ENCODE measurements at regions not wholly inside any gene's neighbourhood (a gene's known extent, or its start where the extent isn't known, plus 50 kb on each side); places are given as distances from the start of the nearest gene placed in this dataset.

DNA sequence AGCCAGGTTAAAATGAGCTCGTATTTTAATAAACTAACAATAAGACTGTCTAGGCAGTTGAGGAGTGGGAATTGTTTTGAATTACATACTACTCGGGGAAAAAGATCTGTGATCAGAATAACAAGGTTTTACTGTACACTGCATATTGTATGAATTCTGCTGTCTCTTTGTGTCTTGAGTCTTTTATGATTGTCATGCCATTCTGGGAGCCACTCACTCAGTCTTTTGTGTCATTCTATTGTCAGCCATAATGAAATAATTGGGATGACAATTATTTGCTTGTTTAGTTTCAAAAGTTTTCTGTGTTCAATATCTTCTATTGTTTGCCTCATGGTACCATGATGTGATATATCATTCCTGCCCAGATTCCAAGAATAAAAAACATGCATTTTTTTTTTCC lies 339.6 kb upstream of the TBL1XR1 start:
- no peak for DNase-seq (ENCODE audit: low read depth)

DNA sequence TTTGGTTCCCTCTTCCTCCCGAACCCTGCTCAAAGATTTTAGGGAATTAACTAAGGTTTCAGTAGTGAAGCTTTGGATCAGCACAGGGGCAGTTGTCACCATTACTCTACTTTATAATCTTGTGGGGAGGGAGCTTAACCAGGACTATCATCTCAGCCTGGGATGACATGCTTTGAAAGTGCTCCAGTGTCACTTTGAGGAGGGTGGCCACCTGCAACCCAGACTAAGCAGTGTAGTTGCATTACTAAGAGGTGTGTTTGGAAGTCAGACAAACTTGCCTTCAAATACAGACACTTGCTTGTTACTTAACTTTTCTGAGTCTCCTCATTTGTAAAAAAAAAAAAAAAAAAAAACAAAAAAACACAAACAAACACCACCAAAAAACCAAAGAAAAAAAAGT lies 340.3 kb upstream of the TBL1XR1 start:
- DNase-seq (ENCODE audit: low read depth), result no peak

DNA sequence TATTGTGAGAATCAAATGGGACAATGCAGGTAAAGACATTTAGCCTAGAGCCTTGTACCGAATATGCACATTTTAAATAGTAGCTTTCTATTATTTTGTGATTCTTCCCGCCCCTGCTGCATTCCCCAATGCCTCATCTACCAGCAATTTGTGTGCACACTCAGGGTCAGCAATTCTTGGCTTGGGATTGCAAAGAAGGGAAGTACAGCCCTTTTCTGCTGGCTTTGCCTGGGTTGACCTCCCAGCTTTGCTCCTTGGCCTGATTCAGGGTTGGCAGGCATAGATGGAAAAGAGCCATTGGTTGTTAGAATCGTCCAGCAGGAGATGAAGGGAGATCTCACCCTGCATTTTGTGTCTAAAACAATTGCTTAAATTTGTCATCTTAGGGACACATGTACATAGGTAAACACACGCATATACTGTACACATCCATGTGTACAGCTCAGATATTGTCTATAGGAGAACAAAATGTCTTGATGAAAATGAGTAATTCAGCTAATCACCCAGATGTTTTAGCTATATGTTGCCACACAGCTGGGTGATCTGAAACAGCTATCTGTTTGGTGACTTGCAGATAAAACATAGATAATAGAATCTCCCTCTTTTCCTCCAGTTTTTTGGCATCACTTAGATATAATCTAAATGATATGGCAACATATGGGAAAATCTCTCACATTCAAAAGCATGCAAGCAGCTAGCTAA lies 340.9 kb upstream of the TBL1XR1 start:
- no peak for DNase-seq (ENCODE audit: low read depth)

DNA sequence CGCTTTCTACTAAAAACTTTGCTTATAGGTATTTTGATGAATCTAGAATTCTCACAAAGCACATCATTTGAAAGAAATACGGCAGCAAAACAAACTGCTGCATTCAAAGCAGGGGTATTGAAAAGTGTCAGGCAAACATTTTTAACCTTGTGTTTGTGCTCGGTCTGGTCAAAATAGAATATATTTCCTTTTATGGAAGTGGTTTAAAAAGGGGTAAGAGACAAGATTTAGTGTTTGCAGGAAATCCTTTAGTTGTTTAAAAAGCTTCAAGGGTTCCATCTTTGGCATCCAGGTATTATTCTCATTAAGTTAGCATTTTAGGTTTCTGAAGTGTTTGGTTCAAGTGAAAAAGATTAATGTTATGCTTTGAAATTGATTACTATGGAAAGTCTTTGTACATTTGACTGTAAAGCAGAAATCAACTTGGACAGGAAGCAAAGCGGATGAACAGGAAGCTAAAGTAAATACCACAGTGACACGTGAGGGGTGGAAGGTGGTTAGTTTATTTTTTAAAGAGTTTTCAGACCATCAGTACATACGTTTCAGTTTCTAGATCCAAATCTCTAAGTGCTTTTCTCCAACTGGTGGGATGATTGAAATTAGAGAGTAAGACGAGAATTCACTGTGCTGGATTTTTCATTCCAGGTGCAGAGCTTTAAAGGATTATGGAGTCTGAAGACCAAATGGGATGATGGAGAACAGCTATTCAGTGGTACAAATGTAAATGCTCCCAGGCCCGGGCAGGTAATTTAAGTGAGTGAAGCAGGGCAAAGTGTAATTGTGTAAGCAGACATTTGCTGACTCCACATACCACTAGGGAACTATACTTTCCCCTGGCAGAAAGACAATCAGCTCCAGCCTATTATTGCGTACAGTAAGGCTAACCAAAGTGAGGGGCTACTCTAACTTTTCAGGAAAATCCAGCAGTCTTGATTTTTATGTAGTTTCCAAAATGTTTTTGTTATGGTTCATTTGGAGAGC lies 341.8 kb upstream of the TBL1XR1 start:
- no peak for DNase-seq (ENCODE audit: low read depth)

DNA sequence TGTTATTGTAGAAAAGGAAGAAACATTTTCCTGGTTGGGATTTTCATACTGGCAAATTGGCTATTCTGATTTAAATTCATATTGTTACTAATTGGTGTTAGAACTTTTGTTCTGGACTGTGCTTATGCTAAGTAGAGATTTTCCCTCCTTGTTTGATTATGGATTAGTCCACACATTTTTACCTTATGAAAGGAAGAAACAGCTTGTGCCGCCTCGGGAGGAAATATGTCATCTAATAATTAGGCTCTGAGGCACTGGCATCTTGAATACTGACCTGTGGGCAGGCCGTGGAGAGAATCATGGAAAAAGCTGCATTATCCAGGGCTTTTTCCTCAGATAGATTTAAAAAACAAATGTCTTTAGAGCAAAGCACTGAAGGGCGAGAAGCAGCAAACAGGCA lies 344.3 kb upstream of the TBL1XR1 start:
- DNase-seq (ENCODE audit: low read depth), result no peak

DNA sequence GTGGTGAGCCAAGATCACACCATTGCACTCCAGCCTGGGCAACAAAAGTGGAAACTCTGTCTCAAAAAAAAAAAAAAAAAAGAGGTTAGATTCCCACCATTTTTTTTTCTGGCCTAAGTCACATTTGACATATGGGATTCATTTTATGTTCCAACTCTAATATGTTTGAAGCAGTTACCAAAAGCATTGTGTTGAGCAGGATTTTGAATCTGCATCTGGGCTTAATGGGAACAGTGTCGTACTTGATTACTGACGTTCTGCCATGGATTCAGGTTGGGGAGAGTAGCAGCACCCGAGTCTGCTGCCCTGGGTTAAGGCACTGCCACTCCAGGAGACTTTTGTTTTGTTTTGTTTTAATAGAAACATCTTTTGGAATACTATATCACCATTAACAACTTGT lies 348.7 kb upstream of the TBL1XR1 start:
- DNase-seq (ENCODE audit: low read depth), result no peak

DNA sequence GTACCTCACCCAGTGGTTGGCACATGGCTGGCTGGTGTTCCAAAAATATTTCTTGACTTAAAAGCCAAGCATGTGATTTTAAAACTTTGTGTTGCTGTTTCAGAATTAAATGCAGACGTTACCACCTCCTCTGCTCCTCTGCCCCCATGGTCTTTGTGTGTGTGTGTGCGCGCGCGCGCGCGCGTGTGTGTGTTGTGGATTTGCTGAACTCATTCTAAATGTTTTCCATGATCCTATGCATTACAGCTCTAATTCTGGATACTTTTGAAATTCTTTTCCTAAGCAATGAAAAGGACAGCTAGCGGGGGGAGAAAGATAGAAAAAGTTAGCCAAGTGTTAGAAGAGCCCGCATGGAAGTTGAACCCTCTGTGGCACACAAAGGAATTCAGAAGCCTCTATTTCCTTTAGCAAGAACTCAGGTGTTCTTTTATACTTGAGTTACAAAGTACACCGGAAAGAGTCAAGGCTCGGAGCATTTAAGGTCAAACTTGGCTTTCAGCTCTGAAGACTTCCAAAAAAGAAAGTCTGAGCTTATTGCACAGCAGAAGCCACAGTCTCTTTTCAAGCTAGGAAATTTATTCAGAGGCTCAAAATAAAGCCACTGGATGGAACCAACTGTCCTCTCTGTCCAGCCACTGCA lies 350.5 kb upstream of the TBL1XR1 start:
- no peak for DNase-seq (ENCODE audit: low read depth)

DNA sequence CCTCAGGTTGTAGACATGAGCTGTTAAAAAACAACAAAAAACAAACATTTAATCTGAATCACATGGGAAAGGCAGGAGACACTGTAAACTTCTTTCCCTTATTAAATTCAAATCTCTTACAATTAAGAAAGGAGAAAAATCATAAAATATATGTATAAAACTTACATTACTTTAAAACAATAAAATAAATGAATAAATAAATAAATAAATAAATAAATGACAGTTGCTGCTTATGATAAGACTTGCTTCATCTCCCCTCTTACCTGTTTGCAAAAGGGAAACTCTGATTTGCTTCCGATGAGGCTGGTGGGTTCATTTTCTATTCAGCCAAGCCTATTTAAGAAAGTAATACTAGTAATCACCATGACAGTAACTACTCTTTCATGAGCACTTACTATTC lies 353.4 kb upstream of the TBL1XR1 start:
- no peak for DNase-seq (ENCODE audit: low read depth)

DNA sequence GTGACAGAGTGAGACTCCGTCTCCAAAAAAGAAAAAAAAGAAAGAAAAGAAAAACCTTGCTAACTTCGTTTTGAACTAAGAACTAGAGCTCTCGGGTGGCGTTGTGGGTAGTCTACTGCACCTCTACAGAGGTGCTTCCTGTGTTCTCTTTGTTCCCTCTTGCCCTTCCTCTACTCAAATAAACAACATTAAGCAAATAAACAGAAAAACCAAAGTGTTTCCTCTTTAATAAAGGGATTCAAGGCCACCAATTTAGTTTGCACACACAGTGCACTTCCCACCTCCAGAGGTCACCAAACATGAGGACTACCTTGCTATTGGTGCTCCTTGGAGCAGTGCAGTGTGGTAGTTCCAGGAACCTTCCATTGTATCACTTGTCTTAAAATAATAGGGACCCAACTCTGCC lies 354.2 kb upstream of the TBL1XR1 start:
- no peak for DNase-seq (ENCODE audit: low read depth)

DNA sequence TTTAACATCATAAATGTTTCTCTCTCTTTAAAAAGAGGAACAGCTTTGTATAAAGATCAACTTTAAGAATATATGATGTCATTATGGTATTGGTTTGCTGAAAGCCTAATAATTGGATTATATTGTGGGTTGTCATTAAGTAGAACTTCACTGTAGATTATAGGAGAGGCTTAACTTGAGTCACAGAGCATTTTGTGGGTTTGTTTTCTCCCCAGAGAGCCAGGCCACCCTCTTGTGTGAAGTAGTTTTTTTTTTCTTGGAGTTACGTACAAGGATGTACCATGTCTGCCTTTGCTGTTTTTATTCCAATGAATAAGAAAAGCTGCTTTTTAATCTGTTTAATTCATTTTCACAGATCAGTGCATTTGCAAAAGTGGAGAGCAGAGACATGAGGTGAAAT lies 354.8 kb upstream of the TBL1XR1 start:
- no peak for DNase-seq (ENCODE audit: low read depth)

DNA sequence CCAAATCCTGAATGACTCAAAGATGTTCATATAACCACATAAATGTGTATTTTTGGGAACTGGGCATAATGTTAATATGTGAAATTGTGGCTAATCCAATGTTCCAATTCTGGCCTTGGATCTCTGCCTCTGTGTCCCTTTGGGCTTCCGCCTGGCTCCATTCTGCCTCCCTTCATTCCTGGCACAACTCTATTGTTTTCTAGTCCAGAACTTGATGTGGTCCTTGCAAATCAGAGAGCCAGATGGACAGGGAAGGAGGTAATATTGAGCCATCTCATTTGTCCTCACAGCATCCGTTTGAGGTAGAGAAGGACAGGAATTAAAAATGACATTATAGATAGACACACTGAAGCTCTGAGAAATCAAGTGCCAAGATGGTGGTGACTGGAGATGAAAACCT lies 355.7 kb upstream of the TBL1XR1 start:
- DNase-seq (ENCODE audit: low read depth), result no peak

DNA sequence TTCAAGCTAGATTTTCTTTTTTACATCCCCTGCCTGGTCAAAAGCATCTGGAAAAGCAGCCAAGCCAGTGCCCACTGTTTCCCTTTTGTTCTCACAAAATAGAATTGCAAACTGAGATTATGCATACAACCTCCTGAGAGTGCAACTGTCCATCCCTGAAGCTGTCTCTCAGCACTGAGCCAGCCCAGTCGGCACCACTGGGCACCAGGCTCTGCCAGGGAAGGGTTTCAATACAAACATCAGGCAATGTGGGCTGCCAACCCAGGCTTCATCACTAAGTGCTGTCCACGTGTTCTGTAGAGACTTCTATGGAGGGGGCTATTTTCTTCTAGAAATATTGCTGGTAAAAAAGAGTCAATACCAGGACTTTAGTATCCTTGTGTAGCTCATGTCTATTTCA lies 356.3 kb upstream of the TBL1XR1 start:
- no peak for DNase-seq (ENCODE audit: low read depth)

DNA sequence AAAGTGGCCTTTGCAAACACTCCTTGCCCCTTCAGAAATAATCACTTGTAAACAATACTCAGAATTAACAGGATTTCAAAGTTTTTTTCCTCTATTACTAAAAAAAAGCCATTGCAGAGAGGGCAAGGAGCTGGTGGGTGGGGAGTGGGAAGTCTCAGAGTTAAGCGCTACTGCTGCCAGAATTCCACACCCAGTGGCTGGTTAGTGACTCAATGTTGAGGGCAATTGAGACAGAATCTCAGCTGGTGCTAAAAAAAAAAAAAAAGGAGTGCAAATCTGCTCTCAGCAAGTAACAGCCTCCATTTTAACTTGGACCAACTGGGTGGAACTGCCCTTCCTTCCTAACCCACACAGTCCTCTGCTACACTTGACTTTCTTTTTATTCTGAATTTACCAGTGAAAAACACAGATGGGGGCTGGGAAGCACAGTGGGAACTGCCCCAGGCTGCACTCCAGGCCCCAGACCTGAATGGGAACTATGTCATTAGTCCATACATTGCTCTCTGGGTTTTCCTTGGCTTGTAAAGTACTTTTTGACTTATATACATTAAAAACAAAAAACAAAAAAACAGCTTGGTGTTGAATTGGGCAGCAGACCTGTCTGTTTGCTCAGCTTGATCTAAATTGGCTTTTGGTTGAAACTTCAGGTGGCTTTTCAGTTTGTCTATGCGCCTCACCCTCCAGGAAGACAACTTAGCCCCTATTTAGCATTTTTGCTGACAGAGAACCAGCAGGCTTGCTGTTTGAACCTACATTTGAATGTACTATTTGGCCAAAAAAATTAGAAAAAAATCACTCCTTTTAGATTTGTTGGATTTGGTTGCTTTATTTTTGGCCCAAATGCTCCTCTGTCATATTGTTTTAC lies 357.8 kb upstream of the TBL1XR1 start:
- no peak for DNase-seq (ENCODE audit: low read depth)

DNA sequence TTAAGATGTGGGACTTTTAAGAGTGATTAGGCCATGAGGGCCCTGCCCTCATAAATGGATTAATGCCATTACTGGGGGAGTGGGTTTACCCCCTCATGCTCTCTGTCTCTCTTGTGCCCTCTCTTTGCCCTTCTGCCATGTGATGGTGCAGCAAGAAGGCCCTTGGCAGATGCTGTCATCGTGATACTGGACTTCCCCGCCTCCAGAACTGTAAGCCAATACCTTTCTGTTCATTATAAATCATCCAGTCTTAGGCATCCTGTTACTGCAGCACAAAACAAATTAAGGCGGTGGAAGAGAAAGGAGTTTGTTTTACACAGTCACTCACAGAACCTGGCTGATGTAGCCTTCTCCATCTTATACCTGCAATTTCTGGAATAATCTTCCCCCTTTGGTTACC lies 360.3 kb upstream of the TBL1XR1 start:
- DNase-seq (ENCODE audit: low read depth), result no peak

DNA sequence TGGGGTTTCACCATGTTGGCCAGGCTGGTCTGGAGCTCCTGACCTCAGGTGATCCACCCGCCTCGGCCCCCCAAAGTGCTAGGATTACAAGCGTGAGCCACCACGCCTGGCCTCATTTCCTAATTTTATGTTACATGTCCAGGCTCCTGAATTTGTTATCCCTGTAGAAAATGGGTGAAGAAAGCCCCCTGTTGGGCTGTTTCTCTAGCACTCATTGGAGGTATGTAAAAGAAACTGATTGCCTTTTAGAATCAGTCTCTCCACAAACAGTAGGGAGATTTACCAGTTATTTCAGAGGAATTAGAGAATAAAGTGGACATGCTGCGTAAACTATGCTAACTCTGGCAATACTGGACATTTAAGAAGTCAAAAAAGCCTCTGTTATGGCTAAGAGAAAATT lies 364.1 kb upstream of the TBL1XR1 start:
- DNase-seq (ENCODE audit: low read depth), result no peak

DNA sequence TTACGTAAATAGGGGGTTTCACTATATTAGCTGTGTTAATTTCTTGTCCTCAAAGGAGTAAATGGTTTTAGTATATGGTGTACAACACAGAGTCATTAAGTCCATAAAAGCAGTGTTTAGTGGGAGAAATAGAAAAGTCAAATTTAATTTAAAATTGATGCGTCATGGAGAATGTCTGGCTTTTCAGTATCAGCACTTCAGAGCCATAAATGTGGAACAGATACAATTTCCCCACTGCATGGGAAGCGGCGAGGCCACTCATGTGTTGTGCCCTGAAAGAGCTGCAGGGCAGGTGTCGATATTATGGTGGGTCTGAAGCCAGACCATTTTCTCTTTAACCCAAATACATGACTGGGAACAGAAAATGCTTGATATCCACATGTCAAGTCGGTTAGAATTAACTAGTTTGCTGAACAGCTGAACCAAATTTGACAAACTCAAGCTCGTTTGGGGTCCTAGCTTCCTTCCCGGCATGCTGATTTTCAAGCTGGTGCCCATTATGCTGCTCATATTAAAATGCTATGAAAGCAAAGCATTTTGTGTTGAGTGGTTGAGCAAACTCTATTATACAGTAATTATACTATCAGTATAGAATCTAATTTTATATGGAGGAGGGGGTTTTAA lies 364.6 kb upstream of the TBL1XR1 start:
- DNase-seq (ENCODE audit: low read depth), result no peak

DNA sequence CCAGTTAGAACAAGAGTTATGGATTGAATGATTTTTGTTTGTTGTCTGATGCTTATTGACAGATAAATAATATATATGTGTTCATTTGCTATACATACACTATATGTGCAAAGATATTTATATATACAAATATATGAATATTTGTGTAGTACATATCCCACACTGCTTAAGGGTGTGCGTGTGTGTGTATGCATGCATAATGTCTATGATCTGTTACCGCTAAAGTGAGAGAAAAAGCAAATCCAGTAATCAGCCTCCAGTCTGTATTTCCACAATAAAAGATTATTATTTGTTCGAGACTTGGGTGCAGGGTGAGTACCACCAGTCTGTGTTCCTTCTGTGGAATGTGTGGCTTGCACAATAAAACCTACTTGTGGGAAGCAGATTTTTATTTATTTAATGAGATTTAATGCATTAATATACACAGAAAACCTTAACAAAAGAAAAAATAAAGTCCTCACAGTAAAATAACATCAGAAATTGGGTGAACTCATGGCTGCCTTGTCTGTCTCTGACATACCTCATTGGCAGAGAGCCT lies 366.0 kb upstream of the TBL1XR1 start:
- no peak for DNase-seq (ENCODE audit: low read depth)

DNA sequence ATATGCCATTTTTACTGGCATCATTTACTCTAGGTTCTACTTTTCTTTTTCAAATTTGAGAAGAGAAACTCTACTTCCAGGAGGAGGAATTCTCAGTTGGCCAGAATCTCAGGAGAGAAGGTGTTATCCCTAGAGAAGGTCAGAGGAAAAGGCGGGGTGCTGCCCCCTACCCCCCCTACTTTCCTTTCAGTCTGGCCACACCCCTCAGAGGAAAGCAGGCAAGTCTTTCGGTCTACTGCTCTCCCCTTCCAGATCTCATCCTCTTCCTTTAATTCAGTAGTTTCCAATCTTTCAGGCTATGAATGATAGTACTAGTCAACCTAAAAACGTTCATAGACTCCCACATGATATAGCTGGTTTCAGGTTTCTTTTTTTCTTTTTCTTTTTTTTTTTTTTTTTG lies 366.5 kb upstream of the TBL1XR1 start:
- DNase-seq (ENCODE audit: low read depth), result no peak

DNA sequence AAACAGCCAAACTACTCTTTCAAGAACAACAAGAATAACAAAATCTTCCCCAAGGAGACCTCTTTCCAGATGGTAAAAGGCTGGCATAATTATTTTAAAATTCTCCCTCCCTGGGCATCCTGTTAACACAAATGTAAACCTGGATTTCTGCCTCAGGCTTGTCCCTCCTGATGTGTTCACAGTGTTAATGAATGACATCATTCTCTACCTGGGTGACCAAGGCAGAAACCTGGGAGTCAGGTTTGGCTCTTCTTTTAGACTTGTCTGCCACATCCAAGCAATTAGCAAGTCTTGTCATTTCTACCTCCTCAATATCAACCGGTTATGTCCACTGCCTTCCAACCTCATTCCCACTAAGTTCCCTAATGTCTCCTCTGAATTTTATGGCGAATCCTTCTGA lies 368.7 kb upstream of the TBL1XR1 start:
- DNase-seq (ENCODE audit: low read depth), result no peak

DNA sequence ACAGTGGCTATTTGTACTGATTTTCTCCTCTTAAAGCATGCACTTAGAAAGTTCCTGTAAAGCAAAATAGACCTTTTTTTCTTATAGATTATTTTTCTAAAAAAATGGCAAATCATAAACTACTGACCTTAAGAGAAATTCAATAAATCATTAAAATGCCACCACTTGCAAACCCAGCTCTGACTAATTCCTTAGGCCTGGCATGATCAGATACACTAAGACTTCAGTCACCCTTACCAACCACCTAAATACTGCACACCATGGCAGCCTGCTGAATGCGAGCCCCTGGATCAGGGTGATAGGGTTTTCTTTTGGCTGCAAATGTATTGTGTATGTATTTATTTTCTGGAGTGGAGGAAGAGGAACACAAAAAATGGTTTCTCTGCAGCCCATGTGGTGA lies 370.6 kb upstream of the TBL1XR1 start:
- DNase-seq (ENCODE audit: low read depth), result no peak

DNA sequence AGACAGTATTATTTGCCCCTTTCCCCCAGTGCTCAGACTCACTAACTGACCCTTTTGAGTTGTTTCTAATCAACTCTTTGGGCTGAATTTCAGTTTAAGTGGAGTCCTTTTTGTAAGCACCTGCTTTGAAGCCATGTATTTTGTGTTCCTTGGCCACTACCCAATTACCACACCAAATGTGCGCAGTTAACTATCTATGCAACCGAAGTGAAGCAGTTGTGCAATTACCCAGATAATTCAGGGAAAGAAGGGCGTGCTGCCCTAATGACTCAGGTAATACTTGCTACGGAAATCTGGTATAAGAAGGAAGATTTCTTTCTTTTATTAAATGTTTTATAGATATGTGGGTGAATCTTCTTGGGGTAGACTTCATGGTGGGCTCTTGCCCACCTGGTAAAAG lies 371.9 kb upstream of the TBL1XR1 start:
- no peak for DNase-seq (ENCODE audit: low read depth)
